Transverse colon (tissue), 4 donors: ENCODE measurements at regions not wholly inside any gene's neighbourhood (a gene's known extent, or its start where the extent isn't known, plus 50 kb on each side); places are given as distances from the start of the nearest gene placed in this dataset.

Experiments
- DNase-seq: peaks from one replicate; pipeline ENCODE4 v3.0.0-alpha.2; 2019
- H3K27ac ChIP-seq, 4 donors: fragments of 200-600 bp; sonication (generic); 2 replicates each; pipeline ENCODE4 v1.5.1; 2016 to 2018; ENCODE audit warnings: inconsistent platforms in 4 of 4
- H3K27me3 ChIP-seq: fragments of 200-600 bp; sonication (generic); 2 replicates; pipeline ENCODE4 v1.5.1; 2017; ENCODE audit warnings: inconsistent platforms
- H3K36me3 ChIP-seq, 4 donors: fragments of 200-600 bp; sonication (generic); 2 replicates each; pipeline ENCODE4 v1.5.1; 2017 to 2019; ENCODE audit warnings: inconsistent platforms in 4 of 4
- H3K4me1 ChIP-seq, 4 donors: fragments of 200-600 bp; sonication (generic); 2 replicates each; pipeline ENCODE4 v1.5.1; 2017 to 2020; ENCODE audit warnings: inconsistent platforms in 4 of 4
- H3K4me3 ChIP-seq, 4 donors: fragments of 200-600 bp; sonication (generic); 1 replicate in 1 of 4; 2 replicates in 3 of 4; pipeline versions ENCODE4 v1.5.1 to v1.6.1; 2017 to 2019; ENCODE audit warnings: inconsistent platforms in 4 of 4
- H3K9me3 ChIP-seq, 2 donors: fragments of 200-600 bp; sonication (generic); 2 replicates each; pipeline ENCODE4 v1.5.1; 2017 to 2019; ENCODE audit warnings: inconsistent platforms in 2 of 2
- EP300 ChIP-seq: sonication (generic); formaldehyde crosslinking; IDR thresholded peaks from one replicate; pipeline ENCODE4 v1.6.1; 2017; ENCODE audit warnings: antibody characterized with exemption, low read depth
- POLR2A ChIP-seq: fragments of 450-650 bp; IDR thresholded peaks from one replicate; pipeline ENCODE4 v1.6.1; 2016; ENCODE audit warnings: antibody characterized with exemption, mild to moderate bottlenecking, moderate library complexity
- POLR2AphosphoS5 ChIP-seq, 3 donors: sonication (generic); formaldehyde crosslinking; IDR thresholded peaks; one replicate each; pipeline ENCODE4 v1.6.1; 2016; ENCODE audit warnings: antibody characterized with exemption in 3 of 3
- WGBS, 2 donors: methylation state at CpG; one replicate each; pipeline ENCODE4 v1.1.5; 2018; ENCODE audit warnings: low coverage in 1 of 2; 5-methylcytosine and 5-hydroxymethylcytosine counted together
- in situ Hi-C, 4 donors: fragments of 200-750 bp; cut with MboI; loops; one replicate each; pipeline versions ENCODE4 v1.15.0 to v1.15.1; 2017; ENCODE audit warnings: low sequenced_read_pairs in 3 of 4, low pct_ligation_motif_present in 1 of 4, low pct_unique_long_range_greater_than_20kb in 1 of 4
- intact Hi-C: fragments of 100-400 bp; cut with DNase I; formaldehyde crosslinking; loops from one replicate; pipeline ENCODE4 v1.15.1; 2023; ENCODE audit warnings: low total_unique reads
- TF ChIP-seq, protein P1 (sequence below), 5 experiments: fragments of 200-600 bp in 3 of 5; fragments of 450-650 bp in 2 of 5; sonication (generic) in 3 of 5; IDR thresholded peaks; 1 replicate in 2 of 5; 2 replicates in 3 of 5; pipeline ENCODE4 v1.5.1; 2016 to 2017; ENCODE audit warnings: antibody characterized with exemption in 5 of 5, inconsistent platforms in 3 of 5, mild to moderate bottlenecking in 2 of 5, moderate library complexity in 1 of 5

DNA sequence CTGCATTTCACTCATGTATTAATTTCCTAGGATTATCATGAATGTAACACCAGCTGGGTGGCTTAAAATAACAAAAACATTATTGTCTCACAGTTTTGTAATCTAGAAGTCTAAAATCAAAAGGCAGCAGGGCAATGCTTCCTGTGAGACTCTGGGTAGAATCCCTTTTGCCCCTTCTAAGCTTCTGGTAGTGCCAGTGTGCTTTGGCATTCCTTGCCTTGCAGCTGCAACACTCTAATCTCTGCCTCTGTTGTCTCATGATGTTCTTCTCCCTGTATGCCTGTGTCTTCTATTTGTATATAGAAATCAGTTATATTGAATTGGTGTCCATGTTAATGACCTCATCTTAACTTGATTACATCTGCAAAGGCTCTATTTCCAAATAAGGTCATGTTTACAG lies 1117.3 kb downstream of the PCDH18 start:
- no peak for TF ChIP-seq POLR2A
- no peak for TF ChIP-seq POLR2AphosphoS5 (IDR thresholded peaks at IDR 0.05)
- TF ChIP-seq, protein P1, sequence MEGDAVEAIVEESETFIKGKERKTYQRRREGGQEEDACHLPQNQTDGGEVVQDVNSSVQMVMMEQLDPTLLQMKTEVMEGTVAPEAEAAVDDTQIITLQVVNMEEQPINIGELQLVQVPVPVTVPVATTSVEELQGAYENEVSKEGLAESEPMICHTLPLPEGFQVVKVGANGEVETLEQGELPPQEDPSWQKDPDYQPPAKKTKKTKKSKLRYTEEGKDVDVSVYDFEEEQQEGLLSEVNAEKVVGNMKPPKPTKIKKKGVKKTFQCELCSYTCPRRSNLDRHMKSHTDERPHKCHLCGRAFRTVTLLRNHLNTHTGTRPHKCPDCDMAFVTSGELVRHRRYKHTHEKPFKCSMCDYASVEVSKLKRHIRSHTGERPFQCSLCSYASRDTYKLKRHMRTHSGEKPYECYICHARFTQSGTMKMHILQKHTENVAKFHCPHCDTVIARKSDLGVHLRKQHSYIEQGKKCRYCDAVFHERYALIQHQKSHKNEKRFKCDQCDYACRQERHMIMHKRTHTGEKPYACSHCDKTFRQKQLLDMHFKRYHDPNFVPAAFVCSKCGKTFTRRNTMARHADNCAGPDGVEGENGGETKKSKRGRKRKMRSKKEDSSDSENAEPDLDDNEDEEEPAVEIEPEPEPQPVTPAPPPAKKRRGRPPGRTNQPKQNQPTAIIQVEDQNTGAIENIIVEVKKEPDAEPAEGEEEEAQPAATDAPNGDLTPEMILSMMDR (IDR thresholded peaks at IDR 0.05), result no peak
- no peak for TF ChIP-seq EP300
- in situ Hi-C loops (no loop called here), intact Hi-C loops (no loop called here)
- Histone ChIP-seq H3K4me1 (no peaks in the 10 kb centered on the region), H3K27ac (no peak overlapping the region), H3K9me3 (no peaks in the 10 kb centered on the region), H3K4me3 (no peak overlapping the region), H3K27me3 (no peaks in the 10 kb centered on the region), H3K36me3 (no peaks in the 10 kb centered on the region)
- DNase-seq, result no peak

GRCh38 chr4:136412708-136413107 lies 1119.6 kb downstream of the PCDH18 start:
- intact Hi-C loops, result no loop called here
- no peak overlapping the region for H3K4me3 ChIP-seq
- no peak for DNase-seq
- H3K27ac ChIP-seq, result no peak overlapping the region
- TF ChIP-seq POLR2AphosphoS5 (IDR thresholded peaks at IDR 0.05), result no peak
- TF ChIP-seq EP300, result no peak
- no peak for TF ChIP-seq POLR2A
- TF ChIP-seq, protein P1 (IDR thresholded peaks at IDR 0.05), result no peak
- no peaks in the 10 kb centered on the region for H3K27me3 ChIP-seq
- no peaks in the 10 kb centered on the region for H3K36me3 ChIP-seq
- H3K4me1 ChIP-seq, result no peaks in the 10 kb centered on the region
- WGBS, 2 donors, result 63 to 79% methylated on average over 2 of the region's 2 CpGs
- in situ Hi-C loops, result no loop called here
- no peaks in the 10 kb centered on the region for H3K9me3 ChIP-seq

DNA sequence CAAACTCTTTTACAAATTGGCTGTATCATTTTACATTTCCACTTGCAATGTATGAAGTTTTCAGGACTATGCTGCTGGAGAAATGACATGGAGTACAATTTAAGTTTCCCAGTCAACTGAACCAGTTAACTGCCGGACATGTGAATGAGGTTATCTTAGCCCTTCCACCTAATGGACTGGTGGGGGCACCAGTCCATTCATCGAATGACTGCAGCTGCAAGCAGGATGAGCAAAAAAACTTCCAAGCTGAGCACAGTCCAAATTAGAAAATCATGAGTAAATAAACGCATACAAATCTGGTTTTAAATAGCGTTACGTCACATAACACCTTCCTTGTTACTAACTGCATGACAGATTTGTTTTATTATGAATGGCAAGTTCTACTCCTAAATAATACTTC lies 1131.5 kb downstream of the PCDH18 start:
- no peaks in the 10 kb centered on the region for H3K4me1 ChIP-seq
- H3K27ac ChIP-seq, result no peak overlapping the region
- in situ Hi-C loops, result no loop called here
- 81 to 86% methylated on average over 5 of the region's 5 CpGs for WGBS, 2 donors
- intact Hi-C loops, result no loop called here
- no peak overlapping the region for H3K4me3 ChIP-seq
- TF ChIP-seq POLR2AphosphoS5 (IDR thresholded peaks at IDR 0.05) (no peak), EP300 (no peak), POLR2A (no peak)
- TF ChIP-seq, protein P1 (IDR thresholded peaks at IDR 0.05), result no peak
- H3K27me3 ChIP-seq, result no peaks in the 10 kb centered on the region
- H3K9me3 ChIP-seq, result no peaks in the 10 kb centered on the region
- DNase-seq, result no peak
- no peaks in the 10 kb centered on the region for H3K36me3 ChIP-seq

DNA sequence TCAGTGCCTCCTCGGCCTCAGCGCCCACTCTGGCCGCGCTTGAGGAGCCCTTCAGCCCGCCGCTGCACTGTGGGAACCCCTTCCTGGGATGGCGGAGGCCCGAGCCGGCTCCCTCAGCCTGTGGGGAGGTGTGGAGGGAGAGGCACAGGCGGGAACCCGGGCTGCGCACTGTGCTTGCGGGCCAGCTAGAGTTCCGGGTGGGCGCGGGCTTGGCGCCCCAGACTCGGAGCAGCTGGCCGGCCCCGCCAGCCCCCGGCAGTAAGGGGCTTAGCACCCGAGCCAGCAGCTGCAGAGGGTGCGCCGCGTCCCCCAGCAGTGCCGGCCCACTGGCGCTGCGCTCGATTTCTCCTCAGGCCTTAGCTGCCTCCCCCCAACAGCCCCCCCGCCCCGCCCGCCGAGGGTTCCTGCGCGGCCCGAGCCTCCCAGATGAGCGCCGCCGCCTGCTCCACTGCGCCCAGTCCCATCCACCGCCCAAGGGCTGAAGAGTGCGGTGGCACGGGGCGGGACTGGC lies 1137.0 kb downstream of the PCDH18 start:
- 92% methylated on average over 44 of the region's 44 CpGs; no CpG with 5 or more reads in 1 of the 2 donors for WGBS, 2 donors
- H3K9me3 ChIP-seq, result no peaks in the 10 kb centered on the region
- H3K27ac ChIP-seq, result no peak overlapping the region
- no peak for DNase-seq
- no peaks in the 10 kb centered on the region for H3K4me1 ChIP-seq
- no peaks in the 10 kb centered on the region for H3K27me3 ChIP-seq
- intact Hi-C loops, result no loop called here
- H3K36me3 ChIP-seq, result no peaks in the 10 kb centered on the region
- TF ChIP-seq EP300, result no peak
- TF ChIP-seq, protein P1 (IDR thresholded peaks at IDR 0.05), result no peak
- no peak for TF ChIP-seq POLR2A
- no peak for TF ChIP-seq POLR2AphosphoS5 (IDR thresholded peaks at IDR 0.05)
- H3K4me3 ChIP-seq, result no peak overlapping the region
- in situ Hi-C loops, result no loop called here
